ENCODE measurements at regions not wholly inside any gene's neighbourhood (a gene's known extent, or its start where the extent isn't known, plus 50 kb on each side); places are given as distances from the start of the nearest gene placed in this dataset.
"Not testable (repeated sequence)": the region's sequence is repeated elsewhere in the genome, so short reads cannot be mapped to it uniquely, and the experiment has no call there.

- no peaks in the 10 kb centered on the region for H3K4me1 ChIP-seq
- intact Hi-C loops (cut with DNase I; ENCODE audit: low total_unique reads): no loop called here
- H3K9me3 ChIP-seq: no peaks in the 10 kb centered on the region
- no peak overlapping the region for H3K27ac ChIP-seq
- no peak for DNase-seq
- 96 to 100% methylated on average over 1 of the region's 1 CpG for WGBS, 2 donors
- no peaks in the 10 kb centered on the region for H3K36me3 ChIP-seq (ENCODE audit: low read depth, missing control alignments)
- H3K27me3 ChIP-seq: no peaks in the 10 kb centered on the region
- H3K4me3 ChIP-seq: no peak overlapping the region
- no peak for TF ChIP-seq POLR2A (IDR thresholded peaks at IDR 0.05)
- no peak for TF ChIP-seq CTCF (IDR thresholded peaks at IDR 0.05)
Observed at GRCh38 chr13:23044906-23045305, 135.9 kb upstream of the SGCG start.

- Histone ChIP-seq H3K9me3 (no peaks in the 10 kb centered on the region), H3K27ac (no peak overlapping the region), H3K36me3 (ENCODE audit: low read depth, missing control alignments) (no peaks in the 10 kb centered on the region), H3K4me3 (no peak overlapping the region), H3K4me1 (no peaks in the 10 kb centered on the region), H3K27me3 (no peaks in the 10 kb centered on the region)
- TF ChIP-seq POLR2A (IDR thresholded peaks at IDR 0.05) (no peak), CTCF (IDR thresholded peaks at IDR 0.05) (no peak)
- 69 to 83% methylated on average over 3 of the region's 3 CpGs for WGBS, 2 donors
- intact Hi-C loops (cut with DNase I; ENCODE audit: low total_unique reads): no loop called here
- no peak for DNase-seq
Observed at GRCh38 chr13:23050126-23050525, 130.7 kb upstream of the SGCG start.

- H3K36me3 ChIP-seq (ENCODE audit: low read depth, missing control alignments); H3K4me1 ChIP-seq; H3K27me3 ChIP-seq; H3K27ac ChIP-seq; DNase-seq; H3K9me3 ChIP-seq; H3K4me3 ChIP-seq; intact Hi-C loops (cut with DNase I; ENCODE audit: low total_unique reads): not testable (repeated sequence)
- WGBS, 2 donors: 75 to 78% methylated on average over 5 of the region's 5 CpGs
Observed at GRCh38 chr13:23053711-23054110, 127.1 kb upstream of the SGCG start.

- no peak for DNase-seq
- H3K36me3 ChIP-seq (ENCODE audit: low read depth, missing control alignments): no peaks in the 10 kb centered on the region
- intact Hi-C loops (cut with DNase I; ENCODE audit: low total_unique reads): no loop called here
- H3K4me3 ChIP-seq: no peak overlapping the region
- TF ChIP-seq CTCF (IDR thresholded peaks at IDR 0.05) (no peak), POLR2A (IDR thresholded peaks at IDR 0.05) (no peak)
- H3K27ac ChIP-seq: no peak overlapping the region
- H3K9me3 ChIP-seq: no peaks in the 10 kb centered on the region
- H3K4me1 ChIP-seq: no peaks in the 10 kb centered on the region
- H3K27me3 ChIP-seq: no peaks in the 10 kb centered on the region
Observed at GRCh38 chr13:23059173-23059572, 121.6 kb upstream of the SGCG start.

- TF ChIP-seq CTCF (IDR thresholded peaks at IDR 0.05) (no peak), POLR2A (IDR thresholded peaks at IDR 0.05) (no peak)
- intact Hi-C loops (cut with DNase I; ENCODE audit: low total_unique reads): no loop called here
- Histone ChIP-seq H3K36me3 (ENCODE audit: low read depth, missing control alignments) (no peaks in the 10 kb centered on the region), H3K27me3 (no peaks in the 10 kb centered on the region), H3K4me3 (no peak overlapping the region), H3K4me1 (no peaks in the 10 kb centered on the region), H3K9me3 (no peaks in the 10 kb centered on the region), H3K27ac (no peak overlapping the region)
- 69 to 80% methylated on average over 1 of the region's 1 CpG for WGBS, 2 donors
- no peak for DNase-seq
Observed at GRCh38 chr13:23060959-23061358, 119.8 kb upstream of the SGCG start.

Measured in testis (tissue), 2 donors.